Hepatocyte (in vitro differentiated cells): ENCODE measurements at regions not wholly inside any gene's neighbourhood (a gene's known extent, or its start where the extent isn't known, plus 50 kb on each side); places are given as distances from the start of the nearest gene placed in this dataset.

Experiments used
- DNase-seq: peaks from one replicate; pipeline ENCODE4 v3.0.0-alpha.2; 2016; ENCODE audit warnings: low spot score
- H2AFZ ChIP-seq: fragments of 200-600 bp; sonication (generic); 2 replicates; pipeline ENCODE4 v1.6.0; 2016; ENCODE audit warnings: antibody characterized with exemption, mild to moderate bottlenecking
- H3K27ac ChIP-seq: fragments of 200-600 bp; sonication (generic); 2 replicates; pipeline ENCODE4 v1.5.1; 2016; ENCODE audit warnings: mild to moderate bottlenecking
- H3K27me3 ChIP-seq: fragments of 200-600 bp; sonication (generic); 2 replicates; pipeline ENCODE4 v1.6.1; 2016
- H3K36me3 ChIP-seq: fragments of 200-600 bp; sonication (generic); replicated peaks from 2 replicates; pipeline ENCODE4 v1.5.1; 2016; ENCODE audit warnings: low read depth; ENCODE audit not compliant: insufficient read depth
- H3K4me1 ChIP-seq: fragments of 200-600 bp; sonication (generic); 2 replicates; pipeline ENCODE4 v1.5.1; 2016; ENCODE audit warnings: mild to moderate bottlenecking, moderate library complexity; ENCODE audit not compliant: insufficient read depth
- H3K4me2 ChIP-seq: fragments of 200-600 bp; sonication (generic); 2 replicates; pipeline ENCODE4 v1.6.0; 2016
- H3K4me3 ChIP-seq: fragments of 200-600 bp; sonication (generic); 2 replicates; pipeline ENCODE4 v1.5.1; 2016; ENCODE audit warnings: mild to moderate bottlenecking
- H3K79me2 ChIP-seq: fragments of 200-600 bp; sonication (generic); 2 replicates; pipeline ENCODE4 v1.6.0; 2017; ENCODE audit warnings: mild to moderate bottlenecking
- H3K9me2 ChIP-seq: fragments of 200-600 bp; sonication (generic); replicated peaks from 2 replicates; pipeline ENCODE4 v1.6.0; 2017; ENCODE audit warnings: mild to moderate bottlenecking; ENCODE audit not compliant: insufficient read depth
- H3K9me3 ChIP-seq: fragments of 200-600 bp; sonication (generic); 2 replicates; pipeline ENCODE4 v1.5.1; 2016; ENCODE audit warnings: low read depth, mild to moderate bottlenecking
- H4K20me1 ChIP-seq: fragments of 200-600 bp; sonication (generic); 2 replicates; pipeline ENCODE4 v1.6.0; 2016; ENCODE audit warnings: mild to moderate bottlenecking; ENCODE audit not compliant: insufficient read depth, poor library complexity, severe bottlenecking
- CTCF ChIP-seq: fragments of 200-600 bp; sonication (generic); IDR thresholded peaks from 2 replicates; pipeline ENCODE4 v1.5.1; 2016; ENCODE audit warnings: antibody characterized with exemption, mild to moderate bottlenecking; ENCODE audit not compliant: poor library complexity
- EZH2 ChIP-seq: fragments of 200-600 bp; sonication (generic); IDR thresholded peaks from 2 replicates; pipeline ENCODE4 v1.6.1; 2016; ENCODE audit warnings: antibody characterized with exemption, mild to moderate bottlenecking, borderline replicate concordance
- EZH2phosphoT487 ChIP-seq: fragments of 200-600 bp; sonication (generic); IDR thresholded peaks from one replicate; pipeline ENCODE4 v1.6.1; 2018; ENCODE audit warnings: antibody characterized with exemption, mild to moderate bottlenecking, low read depth, moderate library complexity; ENCODE audit not compliant: unreplicated experiment, severe bottlenecking
- WGBS: methylation state at CpG from one replicate; pipeline ENCODE4 v1.1.6; 2016; ENCODE audit warnings: low lambda C conversion rate; ENCODE audit errors: missing lambda C conversion rate; 5-methylcytosine and 5-hydroxymethylcytosine counted together

GRCh38 chr13:79937771-79938216 lies 403.1 kb downstream of the SPRY2 start:
- Histone ChIP-seq H3K4me3 (no peak overlapping the region), H3K36me3 (no peaks in the 10 kb centered on the region), H3K27me3 (no peaks in the 10 kb centered on the region), H3K27ac (no peak overlapping the region), H2AFZ (no peak overlapping the region), H4K20me1 (no peaks in the 10 kb centered on the region), H3K79me2 (no peaks in the 10 kb centered on the region), H3K4me2 (no peak overlapping the region), H3K9me3 (no peaks in the 10 kb centered on the region), H3K4me1 (no peaks in the 10 kb centered on the region), H3K9me2 (no peaks in the 10 kb centered on the region)
- WGBS = 82% methylated on average over 3 of the region's 3 CpGs
- DNase-seq = no peak
- TF ChIP-seq EZH2phosphoT487 = no peak
- TF ChIP-seq EZH2 = no peak
- no peak for TF ChIP-seq CTCF

- Histone ChIP-seq H4K20me1 (no peaks in the 10 kb centered on the region), H3K27me3 (no peaks in the 10 kb centered on the region), H3K9me2 (no peaks in the 10 kb centered on the region), H3K4me2 (no peak overlapping the region), H3K4me1 (no peaks in the 10 kb centered on the region), H3K4me3 (no peak overlapping the region), H3K27ac (peak overlapping the region; percentile 73), H3K9me3 (no peaks in the 10 kb centered on the region), H3K36me3 (no peaks in the 10 kb centered on the region), H3K79me2 (no peaks in the 10 kb centered on the region), H2AFZ (no peak overlapping the region)
- TF ChIP-seq CTCF = no peak
- no peak for TF ChIP-seq EZH2
- TF ChIP-seq EZH2phosphoT487 = no peak
- 92% methylated on average over 4 of the region's 4 CpGs for WGBS
- DNase-seq = no peak
Observed at GRCh38 chr13:79937311-79937710, 403.6 kb downstream of the SPRY2 start.

GRCh38 chr13:79936368-79937136 lies 404.4 kb downstream of the SPRY2 start:
- no peaks in the 10 kb centered on the region for H3K36me3 ChIP-seq
- H2AFZ ChIP-seq = peak overlapping the region; percentile 10
- no peaks in the 10 kb centered on the region for H3K9me3 ChIP-seq
- H3K79me2 ChIP-seq = no peaks in the 10 kb centered on the region
- H3K27ac ChIP-seq = peak overlapping the region; percentile 73
- peak; percentile 55 for DNase-seq
- H3K9me2 ChIP-seq = no peaks in the 10 kb centered on the region
- no peak overlapping the region for H3K4me2 ChIP-seq
- no peak for TF ChIP-seq EZH2phosphoT487
- no peak for TF ChIP-seq CTCF
- no peaks in the 10 kb centered on the region for H3K27me3 ChIP-seq
- H4K20me1 ChIP-seq = no peaks in the 10 kb centered on the region
- WGBS = 67% methylated on average over 12 of the region's 12 CpGs
- no peaks in the 10 kb centered on the region for H3K4me1 ChIP-seq
- H3K4me3 ChIP-seq = no peak overlapping the region

GRCh38 chr13:79935121-79935520 lies 405.8 kb downstream of the SPRY2 start:
- H3K79me2 ChIP-seq = no peaks in the 10 kb centered on the region
- no peaks in the 10 kb centered on the region for H3K9me2 ChIP-seq
- DNase-seq = no peak
- H3K9me3 ChIP-seq = no peaks in the 10 kb centered on the region
- H3K4me2 ChIP-seq = no peak overlapping the region
- no peaks in the 10 kb centered on the region for H3K4me1 ChIP-seq
- no peaks in the 10 kb centered on the region for H4K20me1 ChIP-seq
- no peak overlapping the region for H3K4me3 ChIP-seq
- TF ChIP-seq CTCF (no peak), EZH2 (no peak), EZH2phosphoT487 (no peak)
- H2AFZ ChIP-seq = no peak overlapping the region
- no peaks in the 10 kb centered on the region for H3K27me3 ChIP-seq
- H3K27ac ChIP-seq = no peak overlapping the region
- no peaks in the 10 kb centered on the region for H3K36me3 ChIP-seq
